IPS-NIHi11 (cell line): ENCODE measurements at regions not wholly inside any gene's neighbourhood (a gene's known extent, or its start where the extent isn't known, plus 50 kb on each side); places are given as distances from the start of the nearest gene placed in this dataset.
"Not testable (repeated sequence)": the region's sequence is repeated elsewhere in the genome, so short reads cannot be mapped to it uniquely, and the experiment has no call there.

ENCODE experiments used
- DNase-seq: peaks from one replicate; pipeline ENCODE4 v3.0.0; 2012; ENCODE audit warnings: mixed read lengths, low spot score

DNA sequence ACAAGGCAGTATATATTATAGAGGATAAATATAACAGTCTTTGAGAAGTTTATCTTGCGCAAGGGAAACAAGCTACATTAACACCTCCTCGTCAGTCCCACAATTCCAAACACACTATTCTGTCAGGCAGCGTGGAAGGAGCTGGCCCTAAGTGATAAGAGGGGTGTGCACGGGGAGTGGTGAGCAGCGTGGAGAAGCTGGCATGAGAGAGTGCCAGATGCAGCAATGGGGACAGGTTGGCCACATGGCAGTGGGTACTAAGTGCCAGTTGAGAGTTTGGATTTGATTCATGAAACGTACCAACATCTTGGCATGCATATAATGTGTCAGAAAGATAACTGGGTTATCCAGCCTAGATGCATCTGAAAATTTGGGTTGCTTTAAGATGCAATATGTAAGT is 460.2 kb downstream of the ICE1 start:
- DNase-seq = no peak

DNA sequence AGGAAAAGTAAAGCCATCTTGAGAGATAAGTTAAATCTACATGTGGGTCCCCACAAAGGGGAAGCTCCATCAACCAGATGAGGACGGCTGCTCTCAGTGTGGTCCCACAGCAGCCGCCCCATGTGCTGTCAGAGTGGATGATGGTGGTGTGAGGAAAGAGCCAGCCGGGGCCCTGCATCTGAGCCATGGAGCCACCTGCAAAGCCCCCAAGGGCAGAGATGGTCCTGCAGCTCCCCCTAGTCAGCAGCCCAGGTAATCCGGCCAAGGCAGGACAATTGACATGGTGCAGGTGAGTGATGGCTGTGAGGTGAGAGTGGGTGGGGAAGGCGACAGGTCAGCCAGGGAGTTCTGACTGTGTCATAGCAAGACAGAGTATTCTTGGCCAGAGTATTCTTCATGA is 458.8 kb downstream of the ICE1 start:
- DNase-seq = peak; percentile 66

DNA sequence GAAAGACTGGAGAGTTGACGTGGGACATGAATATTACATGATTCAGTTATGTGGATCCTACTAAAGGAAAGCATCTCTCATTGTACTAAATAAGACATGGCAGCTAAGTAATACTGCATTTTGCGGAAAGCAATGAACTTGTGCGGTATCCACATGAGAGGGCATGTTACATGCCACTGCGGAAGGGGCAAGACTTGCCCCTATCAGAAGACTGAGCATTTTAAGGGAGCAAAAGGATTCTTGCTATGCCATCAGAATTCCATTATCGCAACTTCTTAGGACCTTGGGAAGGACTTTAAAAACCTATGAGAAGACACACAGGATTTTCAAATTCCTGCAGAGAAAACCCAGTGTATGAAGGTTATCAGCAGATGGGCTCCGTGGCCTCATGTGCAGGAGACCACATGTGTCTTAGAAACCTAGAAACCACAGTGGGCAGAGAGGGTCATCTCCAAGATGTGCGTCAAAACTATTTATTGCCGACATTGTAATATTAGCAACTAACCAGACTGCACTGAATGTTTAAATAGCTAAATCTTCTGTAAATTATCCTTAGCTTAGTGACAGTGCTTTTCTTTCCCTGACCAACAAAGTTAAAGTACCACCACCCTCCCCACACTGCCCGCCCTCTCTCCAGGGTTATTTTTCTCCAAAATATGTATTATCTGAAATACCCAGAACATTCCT is 457.7 kb downstream of the ICE1 start:
- no peak for DNase-seq

DNA sequence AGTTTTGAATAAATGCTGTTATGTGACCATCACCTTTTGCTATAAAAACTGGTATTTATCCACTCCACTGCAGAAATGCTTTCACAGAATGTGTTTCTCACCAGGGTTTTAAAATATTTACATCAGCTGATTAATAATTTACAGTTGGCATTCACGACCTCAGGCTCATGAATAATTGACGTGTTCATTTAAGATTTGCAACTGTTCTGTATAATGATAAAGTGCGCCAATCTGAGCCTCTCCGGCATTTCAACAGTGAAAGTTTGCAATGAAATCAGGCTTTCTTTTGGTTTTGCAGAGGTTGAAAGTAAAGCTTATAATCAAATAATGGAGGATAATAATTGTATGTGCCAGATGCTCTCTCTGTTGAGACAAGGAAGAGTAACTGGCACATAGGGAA is 434.9 kb downstream of the ICE1 start:
- DNase-seq = no peak

DNA sequence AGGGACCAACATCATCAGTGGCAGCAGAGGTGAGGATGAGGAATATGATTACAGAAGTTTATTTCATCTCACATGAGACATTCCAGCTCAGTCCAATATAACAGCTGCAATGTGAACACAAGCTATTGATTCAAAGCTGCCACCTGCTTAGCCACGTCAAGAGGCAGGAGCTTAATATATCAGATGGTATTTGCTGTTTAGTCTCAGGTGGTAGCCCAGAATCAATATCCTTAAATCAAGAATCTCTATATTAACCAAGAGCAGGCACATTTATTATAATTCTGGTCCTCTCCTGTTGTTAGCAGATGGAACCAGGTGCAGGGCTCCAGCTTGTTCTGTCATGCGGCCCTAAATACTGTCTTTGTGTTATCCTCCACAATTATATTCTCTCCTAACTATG is 431.6 kb downstream of the ICE1 start:
- DNase-seq = no peak

DNA sequence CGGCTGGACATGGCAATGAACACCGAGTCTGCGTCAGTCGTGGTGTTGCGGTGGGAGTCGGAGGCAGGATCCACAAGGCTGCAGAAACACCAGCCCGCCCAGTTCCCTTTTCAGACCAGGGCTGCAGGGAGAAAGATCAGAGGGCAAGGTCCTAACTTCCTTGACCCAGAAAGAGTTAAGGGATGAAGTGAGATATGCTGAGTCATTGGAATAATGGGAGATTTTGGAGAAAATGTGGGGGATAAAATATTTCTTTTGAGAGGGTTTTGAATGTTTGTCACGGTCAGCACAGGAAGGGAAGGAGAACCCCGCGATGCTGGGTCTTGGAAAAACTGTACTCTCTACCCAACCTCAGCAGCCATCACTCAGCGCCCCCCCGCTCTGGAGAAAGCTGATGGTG is 416.0 kb downstream of the ICE1 start:
- DNase-seq = no peak

DNA sequence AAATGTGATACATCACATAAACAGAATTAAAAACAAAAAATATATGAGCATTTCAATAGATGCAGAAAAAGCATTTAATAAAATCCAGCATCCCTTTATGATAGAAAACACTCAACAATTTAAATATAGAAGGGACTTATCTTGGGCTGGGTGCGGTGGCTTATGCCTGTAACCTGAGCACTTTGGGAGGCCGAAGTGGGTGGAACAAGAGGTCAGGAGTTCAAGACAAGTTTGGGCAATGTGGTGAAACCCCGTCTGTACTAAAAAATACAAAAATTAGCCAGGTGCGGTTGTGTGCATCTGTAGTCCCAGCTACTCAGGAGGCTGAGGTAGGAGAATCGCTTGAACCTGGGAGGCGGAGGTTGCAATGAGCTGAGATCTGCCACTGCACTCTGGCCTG is 409.1 kb downstream of the ICE1 start:
- DNase-seq = not testable (repeated sequence)

DNA sequence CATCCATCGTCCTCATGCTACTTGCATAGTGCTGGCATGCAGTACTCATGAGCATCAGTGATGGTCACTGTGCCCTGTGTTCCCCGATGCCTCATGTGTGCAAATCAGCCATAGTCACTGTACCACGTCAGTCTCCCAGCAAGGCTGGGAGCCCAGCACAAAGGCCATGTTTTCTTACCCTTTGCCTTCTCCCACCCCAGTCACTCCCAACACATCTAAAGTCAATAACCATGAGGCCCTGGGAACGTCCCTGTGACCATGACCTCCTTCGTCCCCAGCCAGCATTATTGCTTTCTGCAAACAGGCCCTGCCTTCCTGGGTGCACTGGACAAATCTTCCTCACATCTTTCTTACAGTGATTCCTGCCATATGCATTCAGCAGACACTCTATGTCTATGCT is 406.1 kb downstream of the ICE1 start:
- no peak for DNase-seq

DNA sequence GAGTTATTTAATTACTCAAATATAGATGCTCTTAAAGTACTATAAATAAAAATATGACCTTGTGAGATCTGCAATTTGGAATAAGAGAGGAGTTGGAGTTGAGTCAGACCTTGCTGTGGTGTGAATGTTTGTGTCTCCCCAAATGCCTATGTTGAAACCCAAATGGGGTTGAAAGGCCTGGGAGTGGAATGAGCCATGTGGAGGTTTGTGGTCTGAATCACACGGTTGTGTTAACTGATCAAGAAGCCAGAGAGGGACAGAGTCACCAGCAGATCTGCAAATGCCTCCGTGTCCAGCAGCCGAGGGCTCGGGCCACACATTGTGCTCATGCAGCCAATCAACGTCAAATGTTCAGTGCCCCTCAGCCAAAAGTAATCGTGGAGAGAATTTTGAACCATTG is 404.4 kb downstream of the ICE1 start:
- no peak for DNase-seq

DNA sequence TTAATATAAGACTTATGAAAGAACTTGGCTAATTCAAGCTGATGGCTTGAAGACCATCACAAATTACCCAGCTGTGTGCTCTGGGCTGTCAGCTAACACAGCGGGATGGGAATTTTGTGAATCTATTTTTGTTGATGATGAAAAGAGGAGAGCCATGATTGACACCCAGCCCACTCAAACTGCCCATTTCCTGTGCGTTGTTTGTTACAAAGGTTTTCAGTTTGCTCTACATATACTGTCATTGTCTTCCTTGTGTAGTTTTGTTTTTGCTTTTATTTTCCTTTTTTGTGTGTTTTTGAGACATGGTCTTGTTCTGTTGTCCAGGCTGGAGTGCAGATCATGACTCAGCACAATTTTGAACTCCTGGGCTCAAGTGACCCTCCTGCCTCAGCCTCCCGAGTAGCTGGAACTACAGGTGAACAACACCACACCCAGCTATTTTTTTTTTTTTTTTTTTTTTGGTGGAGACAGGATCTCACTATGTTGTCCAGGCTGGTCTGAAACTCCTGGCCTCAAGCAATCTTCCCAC is 400.3 kb downstream of the ICE1 start:
- DNase-seq = no peak

DNA sequence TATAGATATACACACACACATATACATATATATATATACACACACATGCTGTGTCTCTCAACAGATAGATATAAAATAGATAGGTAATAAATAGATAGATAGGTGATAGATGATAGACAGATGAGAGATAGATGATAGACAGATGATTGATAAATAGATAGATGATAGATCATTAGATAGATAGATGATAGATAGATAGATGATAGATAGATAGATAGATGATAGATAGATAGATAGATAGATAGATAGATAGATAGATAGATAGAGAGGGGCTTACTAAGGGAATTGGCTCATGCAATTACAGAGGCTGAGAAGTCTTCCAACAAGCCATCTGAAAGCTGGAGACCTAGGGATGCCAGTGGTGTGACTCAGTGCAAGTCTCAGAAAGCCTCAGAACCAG is 394.5 kb downstream of the ICE1 start:
- no peak for DNase-seq

DNA sequence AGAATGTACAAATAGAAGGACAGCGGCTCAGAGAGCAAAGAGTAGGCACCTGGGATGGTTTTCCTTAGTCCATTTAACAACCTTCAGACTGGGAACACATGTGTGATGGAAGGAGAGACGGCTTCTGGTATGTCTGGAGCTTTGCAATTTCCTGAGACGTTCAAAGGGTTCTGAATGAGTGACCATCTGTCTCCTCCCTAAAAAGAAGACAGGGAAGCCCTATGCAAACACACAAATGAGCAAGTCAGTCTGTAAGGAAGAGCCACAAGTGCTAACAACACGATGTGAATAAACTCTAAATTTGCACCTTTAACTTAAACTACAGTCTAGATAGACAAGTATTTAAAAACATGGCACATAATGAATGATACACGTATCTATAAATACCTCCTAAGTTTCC is 391.0 kb downstream of the ICE1 start:
- DNase-seq = no peak

DNA sequence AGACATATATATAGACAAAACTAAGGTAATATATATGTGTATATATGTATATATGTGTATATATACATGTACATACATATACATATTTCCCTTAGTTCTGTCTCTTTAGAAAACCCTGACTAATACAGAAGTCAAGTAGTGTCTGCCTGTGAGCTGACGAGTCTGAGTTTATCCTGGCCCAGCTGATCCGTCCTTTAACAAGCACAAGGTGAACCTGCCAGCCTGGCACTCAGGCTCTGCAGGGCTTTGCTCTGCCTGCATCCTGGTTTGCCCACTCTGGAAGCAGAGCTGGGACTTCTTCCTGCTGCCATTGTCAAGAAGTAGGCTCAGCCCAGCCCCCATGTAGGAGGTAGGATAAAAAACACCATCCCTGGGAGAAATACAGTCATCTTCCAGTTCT is 388.0 kb downstream of the ICE1 start:
- DNase-seq = no peak

DNA sequence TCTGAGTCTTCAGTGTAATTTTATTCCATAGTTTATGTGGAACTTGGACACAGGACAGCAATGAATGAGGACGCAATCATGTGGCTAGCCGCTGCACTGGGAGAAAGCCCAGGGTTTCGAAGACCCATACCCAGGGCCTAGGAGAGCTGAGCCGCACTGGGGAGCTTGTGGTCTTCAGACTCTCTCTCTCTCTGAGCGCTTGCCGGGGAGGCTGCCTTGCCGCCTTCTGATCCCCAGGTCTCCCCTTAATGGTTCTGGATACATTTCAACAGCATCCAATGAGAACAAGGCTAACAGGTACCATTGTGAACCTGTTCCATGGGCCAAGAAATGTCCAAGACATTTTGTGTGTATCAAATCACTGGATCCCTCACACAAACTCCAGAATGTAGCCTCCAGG is 383.4 kb downstream of the ICE1 start:
- DNase-seq = no peak

DNA sequence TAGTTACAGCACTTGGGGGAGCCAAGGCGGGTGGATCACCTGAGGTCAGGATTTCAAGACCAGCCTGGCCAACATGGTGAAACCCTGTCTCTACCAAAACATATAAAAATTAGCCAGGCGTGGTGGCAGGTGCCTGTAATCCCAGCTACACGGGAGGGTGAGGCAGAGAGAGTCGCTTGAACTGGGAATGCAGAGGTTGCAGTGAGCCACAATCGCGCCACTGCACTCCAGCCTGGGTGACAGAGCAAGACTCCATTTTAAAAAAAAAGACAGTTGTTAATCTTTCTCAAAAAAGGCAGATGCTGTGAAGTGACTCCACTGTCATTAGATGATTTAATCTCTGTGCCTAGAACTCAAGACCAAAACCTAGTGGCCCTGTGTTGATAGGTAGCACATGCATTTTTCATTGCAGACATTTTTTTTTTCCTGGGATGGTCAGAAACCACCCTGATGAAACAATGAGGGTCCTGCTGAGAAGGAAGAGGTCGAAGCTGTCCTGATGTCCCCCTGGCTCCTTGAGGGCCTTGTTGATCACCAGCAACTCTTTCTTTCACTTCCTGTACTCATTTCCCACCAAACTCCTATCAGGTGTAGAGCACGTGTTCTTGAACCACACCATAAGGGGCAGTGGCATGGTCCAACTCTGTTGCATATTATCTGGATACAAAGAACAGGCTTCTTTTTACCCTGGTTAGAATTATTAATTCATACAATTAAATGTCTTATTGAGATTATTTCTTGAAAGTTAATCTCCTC is 382.2 kb downstream of the ICE1 start:
- DNase-seq = no peak

DNA sequence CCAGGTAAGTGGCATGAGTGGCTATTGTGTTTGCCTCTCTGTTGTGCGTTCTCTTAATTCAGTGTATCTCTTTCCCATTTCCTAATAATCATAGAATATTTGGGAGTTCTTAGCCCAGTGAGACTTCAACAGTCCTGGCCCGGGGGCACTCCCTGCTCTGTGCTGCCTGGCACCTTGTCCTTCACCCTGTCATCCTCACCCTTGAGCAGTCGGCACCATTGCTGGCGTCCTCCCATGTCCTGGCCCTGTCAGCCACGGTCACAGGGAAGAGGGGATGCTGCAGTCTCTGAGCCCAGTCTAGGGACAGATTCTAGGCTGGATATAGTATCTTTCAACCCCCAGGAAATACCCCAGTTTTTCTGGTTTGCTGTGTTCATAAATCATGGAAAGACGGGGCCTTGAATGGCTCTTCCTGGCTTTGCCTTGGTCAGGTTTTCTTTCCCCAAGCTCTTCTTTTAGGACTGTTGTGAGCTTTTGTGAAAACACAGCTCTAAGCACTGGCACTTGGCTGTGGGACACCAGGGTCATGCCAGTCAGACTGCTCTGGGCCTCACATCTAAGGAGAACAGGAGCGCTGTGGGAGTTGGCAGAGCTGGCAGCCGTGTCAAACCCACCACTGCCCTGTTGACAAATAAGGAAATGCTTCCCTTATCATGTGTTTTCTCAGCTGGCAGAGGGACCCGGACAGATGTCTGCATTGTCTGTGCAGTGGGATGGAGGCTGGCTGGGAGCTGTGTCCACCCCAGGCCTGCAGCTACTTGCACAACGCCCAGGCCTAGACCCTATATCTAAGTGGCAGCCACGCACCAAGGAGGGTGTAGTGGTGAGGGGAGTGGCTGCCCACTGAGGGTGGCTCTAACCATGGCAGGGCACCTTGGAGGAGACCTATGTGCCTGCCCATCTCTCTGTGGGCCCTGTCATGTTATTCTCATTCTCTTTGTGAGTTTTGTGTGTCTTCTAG is 378.6 kb downstream of the ICE1 start:
- DNase-seq = no peak

DNA sequence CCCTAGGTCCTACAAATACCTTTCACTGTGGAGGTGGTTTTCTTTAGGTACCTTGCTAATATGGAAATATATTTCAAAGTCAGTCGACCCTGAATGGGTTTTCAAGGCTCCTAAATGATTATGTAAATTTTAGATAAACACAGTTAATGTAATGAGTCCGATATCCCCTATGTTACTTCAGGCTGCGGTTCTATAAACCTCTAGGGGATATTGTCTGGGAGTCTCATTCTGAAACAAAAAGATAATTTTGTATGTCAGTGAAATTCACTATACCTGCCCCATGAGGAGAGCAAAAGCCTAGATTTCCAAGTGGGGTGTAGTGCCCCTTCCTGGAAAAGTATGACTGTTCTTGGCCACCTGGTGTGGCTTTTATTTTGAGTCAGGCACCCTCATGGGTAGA is 377.3 kb downstream of the ICE1 start:
- DNase-seq = no peak

DNA sequence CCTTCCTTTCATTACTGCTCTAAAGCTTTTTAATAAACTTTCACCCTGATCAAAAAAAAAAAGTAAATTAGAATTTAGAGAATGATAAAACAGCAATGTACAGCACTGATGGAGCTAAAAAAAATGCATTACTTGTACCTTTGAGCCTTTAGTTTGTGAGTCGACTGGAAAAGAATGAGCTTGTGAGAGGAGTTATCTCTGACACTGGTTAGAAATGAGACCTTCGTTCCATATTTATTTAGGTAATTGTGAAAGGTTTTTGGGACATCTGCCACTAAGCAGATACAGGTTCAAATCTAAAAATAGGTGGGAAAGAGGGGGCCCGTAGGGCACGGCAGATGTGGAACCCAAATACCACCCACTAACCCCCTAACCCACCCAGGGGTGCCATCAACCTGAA is 376.8 kb downstream of the ICE1 start:
- no peak for DNase-seq

DNA sequence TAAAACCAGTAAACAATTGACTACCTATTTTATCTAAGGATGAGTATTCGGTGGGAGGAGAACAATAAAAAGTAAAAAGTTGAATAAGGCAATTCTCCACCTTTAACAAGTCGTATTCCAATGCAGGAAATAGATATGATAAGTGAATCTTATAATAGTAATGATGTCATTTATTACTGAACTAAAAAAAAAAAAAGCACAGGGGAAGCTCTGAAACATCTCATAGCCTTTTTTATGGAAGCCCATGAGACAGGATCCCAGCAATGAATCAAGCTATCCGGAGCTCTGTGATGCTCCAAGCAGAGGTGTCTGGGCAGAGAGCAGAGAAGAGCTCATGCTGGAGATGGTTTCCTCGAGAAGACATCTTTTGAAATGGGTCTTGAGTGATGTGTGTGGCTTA is 376.0 kb downstream of the ICE1 start:
- DNase-seq = no peak

DNA sequence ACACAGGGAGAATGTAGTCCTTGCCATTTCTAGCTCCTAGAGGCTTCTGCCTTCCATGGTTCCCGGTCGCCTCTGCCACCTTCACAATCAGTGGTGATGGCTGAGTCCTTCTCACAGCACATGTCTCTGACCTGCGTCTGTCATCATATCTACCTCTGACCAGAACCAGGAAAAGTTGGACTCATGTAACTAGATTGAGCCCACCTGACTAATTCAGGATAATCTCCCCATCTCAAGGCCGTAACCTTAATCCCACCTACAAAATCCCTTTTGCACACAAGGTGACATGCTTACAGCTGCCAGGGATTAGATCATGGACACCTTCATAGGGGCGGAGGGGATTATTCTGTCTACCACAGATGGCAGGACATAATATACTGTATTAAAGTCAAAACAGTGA is 375.6 kb downstream of the ICE1 start:
- no peak for DNase-seq

DNA sequence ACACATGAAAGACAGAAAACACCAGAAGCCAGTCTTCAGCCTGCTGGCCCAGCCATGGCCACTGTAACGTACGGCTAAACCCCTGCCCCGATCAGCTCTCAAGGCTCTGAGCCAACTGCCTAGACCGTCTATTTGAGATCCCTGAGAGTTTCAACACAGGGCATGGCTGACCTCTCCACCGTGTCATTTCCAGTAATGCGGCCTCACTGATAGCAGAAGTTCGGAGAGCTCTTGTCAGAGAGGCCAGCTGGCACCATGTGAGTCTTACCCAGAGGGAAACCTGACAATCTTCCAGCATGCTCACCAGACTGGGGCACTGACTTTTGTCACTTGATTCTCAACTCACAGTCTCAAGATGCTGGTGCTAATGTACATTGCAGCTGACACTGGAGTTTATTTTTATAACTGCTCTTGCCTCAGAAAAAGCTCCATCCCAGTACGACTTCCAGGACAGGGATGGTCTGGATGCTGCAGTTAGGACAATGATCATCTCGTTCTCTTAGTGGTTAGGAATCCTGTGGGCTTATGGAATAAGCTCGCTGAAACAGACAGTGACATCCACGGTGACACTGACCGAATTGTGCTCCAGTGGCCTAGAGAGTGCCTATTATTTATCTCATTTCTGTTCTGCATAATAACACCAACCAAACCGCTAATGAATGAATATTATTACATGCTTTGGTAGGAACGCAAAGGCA is 372.7 kb downstream of the ICE1 start:
- DNase-seq = no peak

DNA sequence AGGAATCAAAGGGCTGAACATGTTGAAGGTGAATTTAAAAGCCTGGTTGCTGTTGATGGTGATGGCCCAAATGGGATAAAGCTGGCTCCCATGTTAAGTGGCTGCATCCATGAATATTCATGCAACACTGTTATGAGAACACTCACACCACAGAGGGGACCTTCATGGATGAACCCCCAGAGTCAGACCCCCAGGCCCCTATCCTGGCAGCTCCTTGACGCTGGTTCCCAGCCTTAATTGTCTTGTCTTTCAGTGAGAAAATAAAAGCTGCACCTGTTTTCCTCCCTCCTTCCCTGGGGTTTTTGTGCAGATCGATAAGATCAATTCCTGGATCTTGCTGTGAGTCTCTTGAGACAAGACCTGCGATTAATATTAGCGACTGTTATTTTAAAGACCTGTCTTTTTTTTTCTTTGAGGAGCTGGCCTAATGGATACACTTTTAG is 371.7 kb downstream of the ICE1 start:
- DNase-seq = no peak
